ENCODE measurements at regions not wholly inside any gene's neighbourhood (a gene's known extent, or its start where the extent isn't known, plus 50 kb on each side); places are given as distances from the start of the nearest gene placed in this dataset.

GRCh38 chr6:4637691-4638433 lies 138.3 kb upstream of the CDYL start:
- Histone ChIP-seq H2AFZ (ENCODE audit: low read depth, low read length) (no peak overlapping the region), H3K9ac (ENCODE audit: low read length) (no peak overlapping the region), H2BK120ac (ENCODE audit: low read depth, low read length) (no peak overlapping the region), H3K36me3 (ENCODE audit: control insufficient read depth in 1 of 2, insufficient read depth in 2 of 2, low read depth in 1 of 2, low read length in 2 of 2) (no peaks in the 10 kb centered on the region), H3K18ac (ENCODE audit: low read depth in 1 of 2, low read length in 2 of 2) (peak overlapping the region in 1 of 2 experiments; percentile 30), H4K91ac (ENCODE audit: low read length) (no peak overlapping the region), H3K4ac (ENCODE audit: low read depth in 1 of 2, low read length in 2 of 2) (no peak overlapping the region), H3K79me1 (replicated peaks; ENCODE audit: low read length, poor library complexity, severe bottlenecking) (no peaks in the 10 kb centered on the region), H3K4me3 (ENCODE audit: insufficient read depth in 1 of 2, low read depth in 1 of 2, low read length in 2 of 2) (no peak overlapping the region), H2BK5ac (ENCODE audit: low read depth, low read length, poor library complexity, severe bottlenecking) (no peak overlapping the region), H3K27ac (ENCODE audit: low read length, poor library complexity, severe bottlenecking) (no peak overlapping the region), H4K8ac (ENCODE audit: low read length) (no peak overlapping the region), H3K9me3 (ENCODE audit: control insufficient read depth, low read length) (no peaks in the 10 kb centered on the region), H3K4me1 (ENCODE audit: control insufficient read depth, insufficient read depth, low read depth, low read length) (no peaks in the 10 kb centered on the region), H3K23ac (ENCODE audit: low read length in 2 of 2) (no peak overlapping the region), H3K27me3 (ENCODE audit: control insufficient read depth in 1 of 2, insufficient read depth in 1 of 2, low read length in 2 of 2) (peaks cover 0 to 3% of the 10 kb centered on the region in 2 experiments), H2AK5ac (ENCODE audit: low read length, severe bottlenecking) (no peak overlapping the region), H3K14ac (ENCODE audit: low read length in 2 of 2) (no peak overlapping the region), H3K4me2 (ENCODE audit: low read length, poor library complexity, severe bottlenecking) (no peak overlapping the region), H2BK15ac (ENCODE audit: low read depth, poor library complexity, severe bottlenecking) (no peak overlapping the region), H2BK12ac (ENCODE audit: low read length in 2 of 2) (no peak overlapping the region)
- peak; percentile 78 for DNase-seq
- WGBS, result 80% methylated on average over 5 of the region's 5 CpGs

- H3K23ac ChIP-seq (ENCODE audit: low read length in 2 of 2), result no peak overlapping the region
- H2BK15ac ChIP-seq (ENCODE audit: low read depth, poor library complexity, severe bottlenecking), result no peak overlapping the region
- peaks cover 0 to 3% of the 10 kb centered on the region in 2 experiments for H3K27me3 ChIP-seq (ENCODE audit: control insufficient read depth in 1 of 2, insufficient read depth in 1 of 2, low read length in 2 of 2)
- H3K4me2 ChIP-seq (ENCODE audit: low read length, poor library complexity, severe bottlenecking), result no peak overlapping the region
- H3K36me3 ChIP-seq (ENCODE audit: control insufficient read depth in 1 of 2, insufficient read depth in 2 of 2, low read depth in 1 of 2, low read length in 2 of 2), result no peaks in the 10 kb centered on the region
- no peaks in the 10 kb centered on the region for H3K79me1 ChIP-seq (replicated peaks; ENCODE audit: low read length, poor library complexity, severe bottlenecking)
- no peak overlapping the region for H3K14ac ChIP-seq (ENCODE audit: low read length in 2 of 2)
- no peak overlapping the region for H3K18ac ChIP-seq (ENCODE audit: low read depth in 1 of 2, low read length in 2 of 2)
- H3K9ac ChIP-seq (ENCODE audit: low read length), result no peak overlapping the region
- no peak overlapping the region for H3K27ac ChIP-seq (ENCODE audit: low read length, poor library complexity, severe bottlenecking)
- DNase-seq, result no peak
- H2BK12ac ChIP-seq (ENCODE audit: low read length in 2 of 2), result no peak overlapping the region
- no peak overlapping the region for H3K4me3 ChIP-seq (ENCODE audit: insufficient read depth in 1 of 2, low read depth in 1 of 2, low read length in 2 of 2)
- H2AFZ ChIP-seq (ENCODE audit: low read depth, low read length), result no peak overlapping the region
- H3K4ac ChIP-seq (ENCODE audit: low read depth in 1 of 2, low read length in 2 of 2), result no peak overlapping the region
- peaks cover 7% of the 10 kb centered on the region for H3K9me3 ChIP-seq (ENCODE audit: control insufficient read depth, low read length)
- no peak overlapping the region for H4K91ac ChIP-seq (ENCODE audit: low read length)
- no peaks in the 10 kb centered on the region for H3K4me1 ChIP-seq (ENCODE audit: control insufficient read depth, insufficient read depth, low read depth, low read length)
- H2BK5ac ChIP-seq (ENCODE audit: low read depth, low read length, poor library complexity, severe bottlenecking), result no peak overlapping the region
- H2AK5ac ChIP-seq (ENCODE audit: low read length, severe bottlenecking), result no peak overlapping the region
- no peak overlapping the region for H2BK120ac ChIP-seq (ENCODE audit: low read depth, low read length)
- WGBS, result 100% methylated on average over 2 of the region's 2 CpGs
- no peak overlapping the region for H4K8ac ChIP-seq (ENCODE audit: low read length)
Measured at GRCh38 chr6:4636881-4637224, 139.4 kb upstream of the CDYL start.

- H3K23ac ChIP-seq (ENCODE audit: low read length in 2 of 2), result no peak overlapping the region
- DNase-seq, result no peak
- H4K8ac ChIP-seq (ENCODE audit: low read length), result no peak overlapping the region
- H3K14ac ChIP-seq (ENCODE audit: low read length in 2 of 2), result no peak overlapping the region
- WGBS, result 94% methylated on average over 13 of the region's 14 CpGs
- no peak overlapping the region for H3K18ac ChIP-seq (ENCODE audit: low read depth in 1 of 2, low read length in 2 of 2)
- H2AK5ac ChIP-seq (ENCODE audit: low read length, severe bottlenecking), result no peak overlapping the region
- no peak overlapping the region for H2BK120ac ChIP-seq (ENCODE audit: low read depth, low read length)
- no peak overlapping the region for H2BK12ac ChIP-seq (ENCODE audit: low read length in 2 of 2)
- H3K4me3 ChIP-seq (ENCODE audit: insufficient read depth in 1 of 2, low read depth in 1 of 2, low read length in 2 of 2), result no peak overlapping the region
- H2BK5ac ChIP-seq (ENCODE audit: low read depth, low read length, poor library complexity, severe bottlenecking), result no peak overlapping the region
- peaks cover 0 to 3% of the 10 kb centered on the region in 2 experiments for H3K27me3 ChIP-seq (ENCODE audit: control insufficient read depth in 1 of 2, insufficient read depth in 1 of 2, low read length in 2 of 2)
- no peak overlapping the region for H3K4me2 ChIP-seq (ENCODE audit: low read length, poor library complexity, severe bottlenecking)
- no peak overlapping the region for H3K9ac ChIP-seq (ENCODE audit: low read length)
- no peak overlapping the region for H2AFZ ChIP-seq (ENCODE audit: low read depth, low read length)
- no peaks in the 10 kb centered on the region for H3K36me3 ChIP-seq (ENCODE audit: control insufficient read depth in 1 of 2, insufficient read depth in 2 of 2, low read depth in 1 of 2, low read length in 2 of 2)
- H3K4me1 ChIP-seq (ENCODE audit: control insufficient read depth, insufficient read depth, low read depth, low read length), result no peaks in the 10 kb centered on the region
- H3K27ac ChIP-seq (ENCODE audit: low read length, poor library complexity, severe bottlenecking), result no peak overlapping the region
- peaks cover 9% of the 10 kb centered on the region for H3K9me3 ChIP-seq (ENCODE audit: control insufficient read depth, low read length)
- H3K4ac ChIP-seq (ENCODE audit: low read depth in 1 of 2, low read length in 2 of 2), result no peak overlapping the region
- H3K79me1 ChIP-seq (replicated peaks; ENCODE audit: low read length, poor library complexity, severe bottlenecking), result no peaks in the 10 kb centered on the region
- H4K91ac ChIP-seq (ENCODE audit: low read length), result no peak overlapping the region
- no peak overlapping the region for H2BK15ac ChIP-seq (ENCODE audit: low read depth, poor library complexity, severe bottlenecking)
Measured at GRCh38 chr6:4636191-4636880, 139.9 kb upstream of the CDYL start.

GRCh38 chr6:4635666-4636065 lies 140.5 kb upstream of the CDYL start:
- H4K91ac ChIP-seq (ENCODE audit: low read length), result no peak overlapping the region
- H2BK12ac ChIP-seq (ENCODE audit: low read length in 2 of 2), result no peak overlapping the region
- H3K4ac ChIP-seq (ENCODE audit: low read depth in 1 of 2, low read length in 2 of 2), result no peak overlapping the region
- no peak overlapping the region for H3K18ac ChIP-seq (ENCODE audit: low read depth in 1 of 2, low read length in 2 of 2)
- no peak overlapping the region for H4K8ac ChIP-seq (ENCODE audit: low read length)
- no peak overlapping the region for H2BK120ac ChIP-seq (ENCODE audit: low read depth, low read length)
- H3K79me1 ChIP-seq (replicated peaks; ENCODE audit: low read length, poor library complexity, severe bottlenecking), result no peaks in the 10 kb centered on the region
- H3K27ac ChIP-seq (ENCODE audit: low read length, poor library complexity, severe bottlenecking), result no peak overlapping the region
- H3K9ac ChIP-seq (ENCODE audit: low read length), result no peak overlapping the region
- H3K4me2 ChIP-seq (ENCODE audit: low read length, poor library complexity, severe bottlenecking), result no peak overlapping the region
- no peak overlapping the region for H2BK5ac ChIP-seq (ENCODE audit: low read depth, low read length, poor library complexity, severe bottlenecking)
- H3K4me3 ChIP-seq (ENCODE audit: insufficient read depth in 1 of 2, low read depth in 1 of 2, low read length in 2 of 2), result no peak overlapping the region
- peaks cover 0 to 3% of the 10 kb centered on the region in 2 experiments for H3K27me3 ChIP-seq (ENCODE audit: control insufficient read depth in 1 of 2, insufficient read depth in 1 of 2, low read length in 2 of 2)
- no peak overlapping the region for H2BK15ac ChIP-seq (ENCODE audit: low read depth, poor library complexity, severe bottlenecking)
- H3K23ac ChIP-seq (ENCODE audit: low read length in 2 of 2), result no peak overlapping the region
- no peak overlapping the region for H2AFZ ChIP-seq (ENCODE audit: low read depth, low read length)
- no peak for DNase-seq
- no peak overlapping the region for H3K14ac ChIP-seq (ENCODE audit: low read length in 2 of 2)
- H3K9me3 ChIP-seq (ENCODE audit: control insufficient read depth, low read length), result peaks cover 16% of the 10 kb centered on the region
- no peaks in the 10 kb centered on the region for H3K4me1 ChIP-seq (ENCODE audit: control insufficient read depth, insufficient read depth, low read depth, low read length)
- no peak overlapping the region for H2AK5ac ChIP-seq (ENCODE audit: low read length, severe bottlenecking)
- no peaks in the 10 kb centered on the region for H3K36me3 ChIP-seq (ENCODE audit: control insufficient read depth in 1 of 2, insufficient read depth in 2 of 2, low read depth in 1 of 2, low read length in 2 of 2)
- WGBS, result 93% methylated on average over 5 of the region's 5 CpGs

All from mesenchymal stem cell (in vitro differentiated cells and primary cell).